GM23338 (cell line): ENCODE measurements at regions not wholly inside any gene's neighbourhood (a gene's known extent, or its start where the extent isn't known, plus 50 kb on each side); places are given as distances from the start of the nearest gene placed in this dataset.

Source experiments
- ATAC-seq: fragments of 200-7000 bp; cut with Tn5 transposase; 3 replicates; pipeline ENCODE4 v1.9.1; 2020
- DNase-seq: peaks from one replicate; pipeline ENCODE4 v3.0.0-alpha.2; 2015; ENCODE audit warnings: low spot score
- H2AFZ ChIP-seq: fragments of 200-600 bp; sonication (generic); 2 replicates; pipeline ENCODE4 v1.8.0; 2016; ENCODE audit warnings: antibody characterized with exemption, mild to moderate bottlenecking, moderate library complexity
- H3F3A ChIP-seq: fragments of 200-600 bp; sonication (generic); replicated peaks from 2 replicates; pipeline ENCODE4 v1.8.0; 2017; ENCODE audit warnings: antibody characterized with exemption, mixed run types, low read depth
- H3K27ac ChIP-seq: fragments of 200-600 bp; sonication (generic); 2 replicates; pipeline ENCODE4 v1.6.1; 2016; ENCODE audit warnings: low read depth
- H3K27me3 ChIP-seq: fragments of 200-600 bp; sonication (generic); 2 replicates; pipeline ENCODE4 v1.8.0; 2016; ENCODE audit warnings: mild to moderate bottlenecking, mixed run types, moderate library complexity; ENCODE audit not compliant: insufficient read depth
- H3K36me3 ChIP-seq: fragments of 200-600 bp; sonication (generic); 2 replicates; pipeline ENCODE4 v1.8.0; 2016; ENCODE audit warnings: mild to moderate bottlenecking; ENCODE audit not compliant: insufficient read depth
- H3K4me1 ChIP-seq: fragments of 200-600 bp; sonication (generic); 2 replicates; pipeline ENCODE4 v1.8.0; 2016; ENCODE audit warnings: mild to moderate bottlenecking, moderate library complexity; ENCODE audit not compliant: insufficient read depth
- H3K4me2 ChIP-seq: fragments of 200-600 bp; sonication (generic); 2 replicates; pipeline ENCODE4 v1.7.1; 2017; ENCODE audit warnings: mixed run types
- H3K4me3 ChIP-seq: fragments of 200-600 bp; sonication (generic); 2 replicates; pipeline ENCODE4 v1.6.1; 2016; ENCODE audit warnings: mixed run types
- H3K79me2 ChIP-seq: fragments of 200-600 bp; sonication (generic); replicated peaks from 2 replicates; pipeline ENCODE4 v1.8.0; 2017; ENCODE audit warnings: mild to moderate bottlenecking; ENCODE audit not compliant: insufficient read depth
- H3K9me2 ChIP-seq: fragments of 200-600 bp; sonication (generic); 2 replicates; pipeline ENCODE4 v1.8.0; 2017; ENCODE audit not compliant: insufficient read depth
- H4K20me1 ChIP-seq: fragments of 200-600 bp; sonication (generic); replicated peaks from 2 replicates; pipeline ENCODE4 v1.8.0; 2017; ENCODE audit warnings: mild to moderate bottlenecking; ENCODE audit not compliant: insufficient read depth
- H3K27ac Mint-ChIP-seq: 2 replicates; pipeline ENCODE4 v1.8.0; 2020; ENCODE audit warnings: inconsistent platforms, mild to moderate bottlenecking, moderate library complexity, mixed read lengths
- H3K27me3 Mint-ChIP-seq: 3 replicates; pipeline ENCODE4 v1.8.0; 2022; ENCODE audit warnings: low read depth, mild to moderate bottlenecking, moderate library complexity, mixed read lengths, inconsistent platforms; ENCODE audit not compliant: insufficient read depth, poor library complexity
- H3K36me3 Mint-ChIP-seq: 3 replicates; pipeline ENCODE4 v1.8.0; 2021; ENCODE audit warnings: low read depth, mild to moderate bottlenecking, inconsistent platforms, moderate library complexity, mixed read lengths
- H3K4me1 Mint-ChIP-seq: 3 replicates; pipeline ENCODE4 v1.8.0; 2020; ENCODE audit warnings: mild to moderate bottlenecking, inconsistent platforms, mixed read lengths
- H3K4me3 Mint-ChIP-seq: 3 replicates; pipeline ENCODE4 v1.8.0; 2021; ENCODE audit warnings: moderate library complexity, mild to moderate bottlenecking, inconsistent platforms, mixed read lengths
- H3K9me3 Mint-ChIP-seq: 3 replicates; pipeline ENCODE4 v1.8.0; 2020; ENCODE audit warnings: moderate library complexity, mild to moderate bottlenecking, inconsistent platforms, mixed read lengths
- CREB1 ChIP-seq: fragments of 250-450 bp; sonication (Bioruptor Pico); IDR thresholded peaks from 2 replicates; pipeline ENCODE4 v1.5.0; 2020; ENCODE audit warnings: low read depth, mild to moderate bottlenecking, moderate library complexity
- ETS1 ChIP-seq: IDR thresholded peaks from 2 replicates; pipeline ENCODE4 v1.6.1; 2016; ENCODE audit warnings: antibody characterized with exemption
- EZH2 ChIP-seq: fragments of 200-600 bp; sonication (generic); IDR thresholded peaks from one replicate; pipeline ENCODE4 v1.8.0; 2017; ENCODE audit warnings: antibody characterized with exemption, mild to moderate bottlenecking, low read depth; ENCODE audit not compliant: unreplicated experiment
- EZH2phosphoT487 ChIP-seq: fragments of 200-600 bp; sonication (generic); IDR thresholded peaks from one replicate; pipeline ENCODE4 v1.8.1; 2018; ENCODE audit warnings: antibody characterized with exemption; ENCODE audit not compliant: unreplicated experiment
- JUNB ChIP-seq: IDR thresholded peaks from one replicate; pipeline ENCODE4 v1.6.1; 2016; ENCODE audit warnings: antibody characterized with exemption; ENCODE audit not compliant: unreplicated experiment
- NANOG ChIP-seq: IDR thresholded peaks from 2 replicates; pipeline ENCODE4 v1.6.1; 2016; ENCODE audit warnings: antibody characterized with exemption, borderline replicate concordance
- POLR2AphosphoS5 ChIP-seq: IDR thresholded peaks from 2 replicates; pipeline ENCODE4 v1.6.1; 2016; ENCODE audit warnings: antibody characterized with exemption, low read depth
- STAT1 ChIP-seq: IDR thresholded peaks from one replicate; pipeline ENCODE4 v1.6.1; 2016; ENCODE audit warnings: antibody characterized with exemption; ENCODE audit not compliant: unreplicated experiment
- ZNF114 ChIP-seq: fragments of 250-450 bp; sonication (Bioruptor Pico); IDR thresholded peaks from 2 replicates; pipeline ENCODE4 v1.5.0; 2020; ENCODE audit warnings: mild to moderate bottlenecking, moderate library complexity
- ZNF331 ChIP-seq: fragments of 250-450 bp; sonication (Bioruptor Pico); IDR thresholded peaks from 2 replicates; pipeline ENCODE4 v1.5.0; 2020; ENCODE audit warnings: low read depth, mild to moderate bottlenecking, moderate library complexity
- TF ChIP-seq, protein P1 (sequence below): fragments of 250-450 bp; sonication (Bioruptor Pico); IDR thresholded peaks from 2 replicates; pipeline ENCODE4 v1.5.0; 2020; ENCODE audit warnings: mild to moderate bottlenecking, moderate library complexity
- TF ChIP-seq, protein P2 (sequence below), 2 experiments: fragments of 200-600 bp in 1 of 2; sonication (generic) in 1 of 2; conservative IDR thresholded peaks; 2 replicates each; pipeline versions ENCODE4 v1.5.1 to v1.6.1; 2016 to 2017; ENCODE audit warnings: antibody characterized with exemption in 2 of 2, low read depth in 2 of 2, mild to moderate bottlenecking in 2 of 2, moderate library complexity in 1 of 2
- TF ChIP-seq, protein P3 (sequence below): IDR thresholded peaks from one replicate; pipeline ENCODE4 v1.6.1; 2018; ENCODE audit warnings: antibody characterized with exemption; ENCODE audit not compliant: unreplicated experiment

DNA sequence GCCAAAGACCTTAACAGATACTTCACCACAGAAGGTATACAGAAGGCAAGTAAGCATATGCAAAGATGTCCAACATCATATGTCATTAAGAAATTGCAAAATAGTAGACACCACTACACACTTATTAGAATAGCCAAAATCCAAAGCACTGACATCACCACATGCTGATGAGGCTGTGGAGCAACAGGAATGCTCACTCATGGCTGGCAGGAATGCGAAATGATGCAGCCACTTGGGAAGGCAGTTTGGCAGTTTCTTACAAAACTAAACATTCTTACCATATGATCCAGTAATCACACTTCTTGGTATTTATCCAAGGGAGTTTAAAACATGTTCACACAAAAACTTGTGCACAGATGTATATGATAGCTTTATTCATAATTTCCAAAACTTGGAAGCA, 261.2 kb upstream of the AJAP1 start:
- peaks cover 3% of the 10 kb centered on the region; the same call in 1 of the 3 replicates for H3K4me1 Mint-ChIP-seq
- DNase-seq (no peak), ATAC-seq (no peak)
- H3K36me3 Mint-ChIP-seq, result peaks cover 58% of the 10 kb centered on the region
- no peak overlapping the region for H3K4me3 Mint-ChIP-seq
- no peak overlapping the region for H3K4me3 ChIP-seq
- no peaks in the 10 kb centered on the region for H3K9me2 ChIP-seq
- no peak overlapping the region for H3K27ac ChIP-seq
- no peaks in the 10 kb centered on the region for H3K27me3 ChIP-seq
- H3K4me1 ChIP-seq, result no peaks in the 10 kb centered on the region
- H3K36me3 ChIP-seq, result no peaks in the 10 kb centered on the region; the same call in 1 of the 2 replicates
- no peak overlapping the region for H2AFZ ChIP-seq
- H3K4me2 ChIP-seq, result no peak overlapping the region
- no peak overlapping the region for H3K27ac Mint-ChIP-seq
- no peak for TF ChIP-seq ZNF331
- TF ChIP-seq, protein P1, sequence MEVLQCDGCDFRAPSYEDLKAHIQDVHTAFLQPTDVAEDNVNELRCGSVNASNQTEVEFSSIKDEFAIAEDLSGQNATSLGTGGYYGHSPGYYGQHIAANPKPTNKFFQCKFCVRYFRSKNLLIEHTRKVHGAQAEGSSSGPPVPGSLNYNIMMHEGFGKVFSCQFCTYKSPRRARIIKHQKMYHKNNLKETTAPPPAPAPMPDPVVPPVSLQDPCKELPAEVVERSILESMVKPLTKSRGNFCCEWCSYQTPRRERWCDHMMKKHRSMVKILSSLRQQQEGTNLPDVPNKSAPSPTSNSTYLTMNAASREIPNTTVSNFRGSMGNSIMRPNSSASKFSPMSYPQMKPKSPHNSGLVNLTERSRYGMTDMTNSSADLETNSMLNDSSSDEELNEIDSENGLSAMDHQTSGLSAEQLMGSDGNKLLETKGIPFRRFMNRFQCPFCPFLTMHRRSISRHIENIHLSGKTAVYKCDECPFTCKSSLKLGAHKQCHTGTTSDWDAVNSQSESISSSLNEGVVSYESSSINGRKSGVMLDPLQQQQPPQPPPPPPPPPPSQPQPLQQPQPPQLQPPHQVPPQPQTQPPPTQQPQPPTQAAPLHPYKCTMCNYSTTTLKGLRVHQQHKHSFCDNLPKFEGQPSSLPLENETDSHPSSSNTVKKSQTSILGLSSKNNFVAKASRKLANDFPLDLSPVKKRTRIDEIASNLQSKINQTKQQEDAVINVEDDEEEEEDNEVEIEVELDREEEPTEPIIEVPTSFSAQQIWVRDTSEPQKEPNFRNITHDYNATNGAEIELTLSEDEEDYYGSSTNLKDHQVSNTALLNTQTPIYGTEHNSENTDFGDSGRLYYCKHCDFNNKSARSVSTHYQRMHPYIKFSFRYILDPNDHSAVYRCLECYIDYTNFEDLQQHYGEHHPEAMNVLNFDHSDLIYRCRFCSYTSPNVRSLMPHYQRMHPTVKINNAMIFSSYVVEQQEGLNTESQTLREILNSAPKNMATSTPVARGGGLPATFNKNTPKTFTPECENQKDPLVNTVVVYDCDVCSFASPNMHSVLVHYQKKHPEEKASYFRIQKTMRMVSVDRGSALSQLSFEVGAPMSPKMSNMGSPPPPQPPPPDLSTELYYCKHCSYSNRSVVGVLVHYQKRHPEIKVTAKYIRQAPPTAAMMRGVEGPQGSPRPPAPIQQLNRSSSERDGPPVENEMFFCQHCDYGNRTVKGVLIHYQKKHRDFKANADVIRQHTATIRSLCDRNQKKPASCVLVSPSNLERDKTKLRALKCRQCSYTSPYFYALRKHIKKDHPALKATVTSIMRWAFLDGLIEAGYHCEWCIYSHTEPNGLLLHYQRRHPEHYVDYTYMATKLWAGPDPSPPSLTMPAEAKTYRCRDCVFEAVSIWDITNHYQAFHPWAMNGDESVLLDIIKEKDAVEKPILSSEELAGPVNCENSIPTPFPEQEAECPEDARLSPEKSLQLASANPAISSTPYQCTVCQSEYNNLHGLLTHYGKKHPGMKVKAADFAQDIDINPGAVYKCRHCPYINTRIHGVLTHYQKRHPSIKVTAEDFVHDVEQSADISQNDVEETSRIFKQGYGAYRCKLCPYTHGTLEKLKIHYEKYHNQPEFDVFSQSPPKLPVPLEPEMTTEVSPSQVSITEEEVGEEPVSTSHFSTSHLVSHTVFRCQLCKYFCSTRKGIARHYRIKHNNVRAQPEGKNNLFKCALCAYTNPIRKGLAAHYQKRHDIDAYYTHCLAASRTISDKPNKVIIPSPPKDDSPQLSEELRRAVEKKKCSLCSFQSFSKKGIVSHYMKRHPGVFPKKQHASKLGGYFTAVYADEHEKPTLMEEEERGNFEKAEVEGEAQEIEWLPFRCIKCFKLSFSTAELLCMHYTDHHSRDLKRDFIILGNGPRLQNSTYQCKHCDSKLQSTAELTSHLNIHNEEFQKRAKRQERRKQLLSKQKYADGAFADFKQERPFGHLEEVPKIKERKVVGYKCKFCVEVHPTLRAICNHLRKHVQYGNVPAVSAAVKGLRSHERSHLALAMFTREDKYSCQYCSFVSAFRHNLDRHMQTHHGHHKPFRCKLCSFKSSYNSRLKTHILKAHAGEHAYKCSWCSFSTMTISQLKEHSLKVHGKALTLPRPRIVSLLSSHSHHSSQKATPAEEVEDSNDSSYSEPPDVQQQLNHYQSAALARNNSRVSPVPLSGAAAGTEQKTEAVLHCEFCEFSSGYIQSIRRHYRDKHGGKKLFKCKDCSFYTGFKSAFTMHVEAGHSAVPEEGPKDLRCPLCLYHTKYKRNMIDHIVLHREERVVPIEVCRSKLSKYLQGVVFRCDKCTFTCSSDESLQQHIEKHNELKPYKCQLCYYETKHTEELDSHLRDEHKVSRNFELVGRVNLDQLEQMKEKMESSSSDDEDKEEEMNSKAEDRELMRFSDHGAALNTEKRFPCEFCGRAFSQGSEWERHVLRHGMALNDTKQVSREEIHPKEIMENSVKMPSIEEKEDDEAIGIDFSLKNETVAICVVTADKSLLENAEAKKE (CRISPR knock-in tag), result no peak
- TF ChIP-seq POLR2AphosphoS5, result no peak
- TF ChIP-seq, protein P2, sequence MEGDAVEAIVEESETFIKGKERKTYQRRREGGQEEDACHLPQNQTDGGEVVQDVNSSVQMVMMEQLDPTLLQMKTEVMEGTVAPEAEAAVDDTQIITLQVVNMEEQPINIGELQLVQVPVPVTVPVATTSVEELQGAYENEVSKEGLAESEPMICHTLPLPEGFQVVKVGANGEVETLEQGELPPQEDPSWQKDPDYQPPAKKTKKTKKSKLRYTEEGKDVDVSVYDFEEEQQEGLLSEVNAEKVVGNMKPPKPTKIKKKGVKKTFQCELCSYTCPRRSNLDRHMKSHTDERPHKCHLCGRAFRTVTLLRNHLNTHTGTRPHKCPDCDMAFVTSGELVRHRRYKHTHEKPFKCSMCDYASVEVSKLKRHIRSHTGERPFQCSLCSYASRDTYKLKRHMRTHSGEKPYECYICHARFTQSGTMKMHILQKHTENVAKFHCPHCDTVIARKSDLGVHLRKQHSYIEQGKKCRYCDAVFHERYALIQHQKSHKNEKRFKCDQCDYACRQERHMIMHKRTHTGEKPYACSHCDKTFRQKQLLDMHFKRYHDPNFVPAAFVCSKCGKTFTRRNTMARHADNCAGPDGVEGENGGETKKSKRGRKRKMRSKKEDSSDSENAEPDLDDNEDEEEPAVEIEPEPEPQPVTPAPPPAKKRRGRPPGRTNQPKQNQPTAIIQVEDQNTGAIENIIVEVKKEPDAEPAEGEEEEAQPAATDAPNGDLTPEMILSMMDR (conservative IDR thresholded peaks at IDR 0.05; ENCODE audit: low read depth in 2 of 2), result no peak
- no peak for TF ChIP-seq ETS1
- TF ChIP-seq EZH2phosphoT487, result no peak
- no peak for TF ChIP-seq ZNF114 (CRISPR knock-in tag)
- no peak for TF ChIP-seq EZH2
- no peak for TF ChIP-seq CREB1 (CRISPR knock-in tag)
- no peak for TF ChIP-seq NANOG
- TF ChIP-seq, protein P3, sequence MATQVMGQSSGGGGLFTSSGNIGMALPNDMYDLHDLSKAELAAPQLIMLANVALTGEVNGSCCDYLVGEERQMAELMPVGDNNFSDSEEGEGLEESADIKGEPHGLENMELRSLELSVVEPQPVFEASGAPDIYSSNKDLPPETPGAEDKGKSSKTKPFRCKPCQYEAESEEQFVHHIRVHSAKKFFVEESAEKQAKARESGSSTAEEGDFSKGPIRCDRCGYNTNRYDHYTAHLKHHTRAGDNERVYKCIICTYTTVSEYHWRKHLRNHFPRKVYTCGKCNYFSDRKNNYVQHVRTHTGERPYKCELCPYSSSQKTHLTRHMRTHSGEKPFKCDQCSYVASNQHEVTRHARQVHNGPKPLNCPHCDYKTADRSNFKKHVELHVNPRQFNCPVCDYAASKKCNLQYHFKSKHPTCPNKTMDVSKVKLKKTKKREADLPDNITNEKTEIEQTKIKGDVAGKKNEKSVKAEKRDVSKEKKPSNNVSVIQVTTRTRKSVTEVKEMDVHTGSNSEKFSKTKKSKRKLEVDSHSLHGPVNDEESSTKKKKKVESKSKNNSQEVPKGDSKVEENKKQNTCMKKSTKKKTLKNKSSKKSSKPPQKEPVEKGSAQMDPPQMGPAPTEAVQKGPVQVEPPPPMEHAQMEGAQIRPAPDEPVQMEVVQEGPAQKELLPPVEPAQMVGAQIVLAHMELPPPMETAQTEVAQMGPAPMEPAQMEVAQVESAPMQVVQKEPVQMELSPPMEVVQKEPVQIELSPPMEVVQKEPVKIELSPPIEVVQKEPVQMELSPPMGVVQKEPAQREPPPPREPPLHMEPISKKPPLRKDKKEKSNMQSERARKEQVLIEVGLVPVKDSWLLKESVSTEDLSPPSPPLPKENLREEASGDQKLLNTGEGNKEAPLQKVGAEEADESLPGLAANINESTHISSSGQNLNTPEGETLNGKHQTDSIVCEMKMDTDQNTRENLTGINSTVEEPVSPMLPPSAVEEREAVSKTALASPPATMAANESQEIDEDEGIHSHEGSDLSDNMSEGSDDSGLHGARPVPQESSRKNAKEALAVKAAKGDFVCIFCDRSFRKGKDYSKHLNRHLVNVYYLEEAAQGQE, result no peak
- TF ChIP-seq STAT1, result no peak
- no peak for TF ChIP-seq JUNB
- peaks cover 100% of the 10 kb centered on the region for H3K9me3 Mint-ChIP-seq
- peaks cover 10% of the 10 kb centered on the region for H3K27me3 Mint-ChIP-seq
- H3F3A ChIP-seq, result no peaks in the 10 kb centered on the region
- no peaks in the 10 kb centered on the region for H4K20me1 ChIP-seq
- no peaks in the 10 kb centered on the region for H3K79me2 ChIP-seq
